H1 (cell line): ENCODE measurements at regions not wholly inside any gene's neighbourhood (a gene's known extent, or its start where the extent isn't known, plus 50 kb on each side); places are given as distances from the start of the nearest gene placed in this dataset.

Source experiments
- CTCF ChIA-PET: fragments of 300-600 bp; sonication (Branson Sonifier 250); formaldehyde crosslinking; loops from one replicate; lab custom pipeline; 2021; ENCODE audit not compliant: partially characterized antibody; lab: Charles Lee
- POLR2A ChIA-PET: fragments of 300-600 bp; sonication (Branson Sonifier 250); formaldehyde crosslinking; loops from one replicate; lab custom pipeline; 2021; ENCODE audit warnings: inconsistent platforms; ENCODE audit not compliant: partially characterized antibody; lab: Charles Lee
- DNase-seq, 2 experiments: peaks; one replicate each; pipeline versions ENCODE4 v3.0.0 to v3.0.0-alpha.2; 2010 to 2022; ENCODE audit warnings: low spot score in 2 of 2, low read depth in 1 of 2, mixed read lengths in 1 of 2
- FAIRE-seq: peaks from 2 replicates; lab custom pipeline; 2011; peaks lifted over from hg19 to GRCh38; lab: Jason Lieb, UNC
- H2AFZ ChIP-seq: 2 replicates; pipeline ENCODE4 v1.8.1; 2012; ENCODE audit warnings: low read length, inconsistent platforms
- H2AK5ac ChIP-seq: 2 replicates; pipeline ENCODE4 v1.6.1; 2013; ENCODE audit warnings: low read depth, low read length
- H2BK120ac ChIP-seq: replicated peaks from 2 replicates; pipeline ENCODE3; 2013; ENCODE audit warnings: low read depth, low read length, inconsistent platforms
- H2BK12ac ChIP-seq: 2 replicates; pipeline ENCODE4 v1.6.1; 2013; ENCODE audit warnings: low read depth, low read length
- H2BK15ac ChIP-seq: 2 replicates; pipeline ENCODE4 v1.6.1; 2013; ENCODE audit warnings: low read length
- H2BK20ac ChIP-seq: 2 replicates; pipeline ENCODE4 v1.6.1; 2013; ENCODE audit warnings: low read length
- H2BK5ac ChIP-seq: 2 replicates; pipeline ENCODE4 v1.6.1; 2013; ENCODE audit warnings: low read depth, low read length
- H3K14ac ChIP-seq: 2 replicates; pipeline ENCODE4 v1.6.1; 2013; ENCODE audit warnings: inconsistent platforms; ENCODE audit not compliant: insufficient read length
- H3K18ac ChIP-seq: 2 replicates; pipeline ENCODE4 v1.6.1; 2013; ENCODE audit warnings: low read length; ENCODE audit errors: extremely low read depth
- H3K23ac ChIP-seq: 2 replicates; pipeline ENCODE4 v1.6.1; 2013; ENCODE audit warnings: inconsistent platforms; ENCODE audit not compliant: insufficient read length
- H3K23me2 ChIP-seq: 2 replicates; pipeline ENCODE4 v1.6.1; 2013; ENCODE audit warnings: low read depth, low read length
- H3K27ac ChIP-seq: 2 replicates; pipeline ENCODE4 v1.6.1; 2011; ENCODE audit warnings: low read depth, low read length, inconsistent platforms
- H3K27me3 ChIP-seq, 4 experiments: replicated peaks in 1 of 4; 1 replicate in 1 of 4; 2 replicates in 3 of 4; pipeline versions ENCODE4 v1.6.1 to v1.8.1; 2011 to 2013; ENCODE audit warnings: low read length in 3 of 4, mild to moderate bottlenecking in 3 of 4, inconsistent platforms in 2 of 4, mixed read lengths in 2 of 4, moderate library complexity in 1 of 4; ENCODE audit not compliant: control insufficient read depth in 3 of 4, insufficient read depth in 3 of 4; ENCODE audit errors: extremely low read depth in 1 of 4
- H3K36me3 ChIP-seq, 4 experiments: 2 replicates each; pipeline versions ENCODE4 v1.6.1 to v1.8.1; 2011 to 2013; ENCODE audit warnings: mild to moderate bottlenecking in 4 of 4, low read length in 3 of 4, moderate library complexity in 2 of 4, control low read depth in 1 of 4, inconsistent platforms in 1 of 4; ENCODE audit not compliant: insufficient read depth in 4 of 4, control insufficient read depth in 2 of 4
- H3K4ac ChIP-seq: replicated peaks from 2 replicates; pipeline ENCODE3; 2013; ENCODE audit warnings: low read length, low read depth, mixed read lengths, inconsistent platforms; ENCODE audit not compliant: insufficient read length
- H3K4me1 ChIP-seq, 4 experiments: replicated peaks in 1 of 4; 1 replicate in 1 of 4; 2 replicates in 3 of 4; pipeline versions ENCODE4 v1.6.1 to v1.8.1; 2011 to 2013; ENCODE audit warnings: low read length in 3 of 4, inconsistent platforms in 2 of 4, mixed read lengths in 1 of 4; ENCODE audit not compliant: insufficient read depth in 4 of 4, control insufficient read depth in 3 of 4
- H3K4me2 ChIP-seq, 2 experiments: 2 replicates each; pipeline versions ENCODE4 v1.6.1 to v1.8.1; 2011 to 2013; ENCODE audit warnings: low read depth in 2 of 2, low read length in 2 of 2, control low read depth in 1 of 2, inconsistent platforms in 1 of 2, mild to moderate bottlenecking in 1 of 2; ENCODE audit not compliant: insufficient read depth in 1 of 2
- H3K4me3 ChIP-seq, 4 experiments: fragments of 200-600, 300-600 bp in 1 of 4; sonication (generic), shearing (Covaris generic), sonication (Bioruptor Twin) in 1 of 4; 2 replicates each; pipeline versions ENCODE4 v1.5.1 to v1.8.1; 2011 to 2016; ENCODE audit warnings: low read length in 4 of 4, low read depth in 3 of 4, control low read depth in 2 of 4, inconsistent platforms in 2 of 4, mild to moderate bottlenecking in 2 of 4, mixed read lengths in 1 of 4, moderate library complexity in 1 of 4; ENCODE audit not compliant: insufficient read depth in 2 of 4; ENCODE audit errors: extremely low read depth in 1 of 4
- H3K56ac ChIP-seq: replicated peaks from 2 replicates; pipeline ENCODE3; 2013; ENCODE audit warnings: low read depth, mild to moderate bottlenecking, mixed read lengths, low read length, inconsistent platforms; ENCODE audit not compliant: insufficient read length
- H3K79me1 ChIP-seq: 2 replicates; pipeline ENCODE4 v1.6.1; 2013; ENCODE audit warnings: low read depth, low read length, control low read depth
- H3K79me2 ChIP-seq, 2 experiments: 2 replicates each; pipeline versions ENCODE4 v1.6.1 to v1.8.1; 2012 to 2013; ENCODE audit warnings: low read length in 2 of 2, mild to moderate bottlenecking in 2 of 2, inconsistent platforms in 1 of 2; ENCODE audit not compliant: insufficient read depth in 2 of 2, control insufficient read depth in 1 of 2
- H3K9ac ChIP-seq, 4 experiments: replicated peaks in 1 of 4; 1 replicate in 1 of 4; 2 replicates in 3 of 4; pipeline versions ENCODE4 v1.6.1 to v1.8.1; 2011 to 2013; ENCODE audit warnings: low read depth in 3 of 4, low read length in 3 of 4, control low read depth in 2 of 4, mild to moderate bottlenecking in 2 of 4, moderate library complexity in 2 of 4, inconsistent platforms in 1 of 4; ENCODE audit errors: extremely low read depth in 1 of 4
- H3K9me3 ChIP-seq, 2 experiments: 2 replicates each; pipeline versions ENCODE4 v1.6.1 to v1.8.1; 2012 to 2013; ENCODE audit warnings: mild to moderate bottlenecking in 2 of 2, moderate library complexity in 2 of 2, control low read depth in 1 of 2, inconsistent platforms in 1 of 2, low read depth in 1 of 2, low read length in 1 of 2, mixed read lengths in 1 of 2; ENCODE audit not compliant: insufficient read depth in 2 of 2
- H4K20me1 ChIP-seq, 2 experiments: replicated peaks in 1 of 2; 2 replicates each; pipeline versions ENCODE3 to v1.8.1; 2011 to 2013; ENCODE audit warnings: inconsistent platforms in 2 of 2, low read length in 2 of 2, mild to moderate bottlenecking in 1 of 2; ENCODE audit not compliant: insufficient read depth in 2 of 2, control insufficient read depth in 1 of 2
- H4K5ac ChIP-seq: 2 replicates; pipeline ENCODE4 v1.6.1; 2013; ENCODE audit warnings: low read length, low read depth, mixed read lengths, inconsistent platforms; ENCODE audit not compliant: insufficient read length
- H4K8ac ChIP-seq: 2 replicates; pipeline ENCODE4 v1.8.0; 2013; ENCODE audit warnings: mild to moderate bottlenecking, moderate library complexity, low read length, inconsistent platforms; ENCODE audit not compliant: insufficient read depth; ENCODE audit errors: extremely low read depth
- H4K91ac ChIP-seq: replicated peaks from 2 replicates; pipeline ENCODE3; 2013; ENCODE audit warnings: low read length, mixed read lengths, inconsistent platforms; ENCODE audit not compliant: insufficient read length
- BCL11A ChIP-seq, 2 experiments: IDR thresholded peaks; one replicate each; pipeline ENCODE4 v1.6.1; 2011; ENCODE audit warnings: low read depth in 2 of 2, low read length in 2 of 2, mild to moderate bottlenecking in 2 of 2
- CHD1 ChIP-seq: IDR thresholded peaks from 2 replicates; pipeline ENCODE4 v1.6.1; 2012; ENCODE audit warnings: low read depth, low read length, improper control_type of control experiment
- CREB1 ChIP-seq: IDR thresholded peaks from 2 replicates; pipeline ENCODE4 v1.6.1; 2012; ENCODE audit warnings: inconsistent platforms
- WGBS, 2 experiments: shearing (Covaris generic) in 1 of 2; methylation state at CpG; one replicate each; pipeline versions ENCODE4 v1.1.6 to v1.1.7; 2013 to 2015; ENCODE audit warnings: low lambda C conversion rate in 2 of 2, mixed read lengths in 2 of 2, inconsistent platforms in 1 of 2, low coverage in 1 of 2, missing lambda C conversion rate in 1 of 2; ENCODE audit not compliant: insufficient replicate concordance in 2 of 2, insufficient coverage in 1 of 2, insufficient read length in 1 of 2; ENCODE audit errors: extremely low coverage in 1 of 2, missing lambda C conversion rate in 1 of 2; 5-methylcytosine and 5-hydroxymethylcytosine counted together
- TF ChIP-seq, protein P1 (sequence below): IDR thresholded peaks from 2 replicates; pipeline ENCODE4 v1.6.1; 2011; ENCODE audit warnings: low read depth, mild to moderate bottlenecking, low read length; ENCODE audit not compliant: insufficient read depth

DNA sequence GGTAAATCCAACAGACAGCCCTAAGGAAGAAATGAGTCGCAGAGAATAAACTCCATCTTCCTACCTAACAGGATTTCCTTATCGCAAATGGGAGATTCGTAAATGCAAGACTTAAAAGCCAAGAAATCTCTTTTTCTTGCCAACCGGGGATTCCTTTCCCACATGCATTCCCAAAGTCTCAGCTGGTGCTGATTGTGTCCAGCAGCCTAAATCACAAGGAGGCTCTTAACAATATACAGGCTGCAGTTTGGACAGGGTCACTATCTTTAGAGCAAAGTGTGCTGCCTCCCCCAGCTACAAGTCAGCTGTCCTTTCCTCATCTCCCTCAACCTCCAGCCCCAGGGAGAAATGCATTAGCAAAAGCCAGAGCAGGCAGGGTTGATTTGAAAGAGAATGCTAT, 189.8 kb upstream of the PLXNA2 start:
- ChIA-PET CTCF (interaction anchor here (0.8 to 2.7 kb wide), 5 partner anchors 14 to 219 kb away, joined by 3 to 7 read pairs (median 4); no protein-coding TSS in a partner anchor), POLR2A (no interaction called here)
- no peak overlapping the region for H4K5ac ChIP-seq
- no peaks in the 10 kb centered on the region for H3K23me2 ChIP-seq
- no peak overlapping the region for H2BK15ac ChIP-seq
- H3K14ac ChIP-seq: no peak overlapping the region
- no peaks in the 10 kb centered on the region for H3K36me3 ChIP-seq
- H3K4me3 ChIP-seq: no peak overlapping the region
- H3K27ac ChIP-seq: no peak overlapping the region
- no peak overlapping the region for H3K18ac ChIP-seq
- no peak overlapping the region for H2BK5ac ChIP-seq
- H2AK5ac ChIP-seq: no peak overlapping the region
- H3K4me2 ChIP-seq: no peak overlapping the region
- no peak overlapping the region for H3K9ac ChIP-seq
- DNase-seq (no peak), FAIRE-seq (no peak)
- H4K8ac ChIP-seq: no peak overlapping the region
- no peak overlapping the region for H3K4ac ChIP-seq
- H4K91ac ChIP-seq: no peak overlapping the region
- no peaks in the 10 kb centered on the region for H3K79me2 ChIP-seq
- WGBS, 2 experiments: 85% methylated on average over 4 of the region's 4 CpGs; no CpG with 5 or more reads in 1 of the 2 experiments
- no peaks in the 10 kb centered on the region for H4K20me1 ChIP-seq
- no peak overlapping the region for H3K23ac ChIP-seq
- peaks cover 2 to 8% (median 4%) of the 10 kb centered on the region in 4 experiments; a peak in 4 of 7 replicates for H3K4me1 ChIP-seq
- H2BK12ac ChIP-seq: no peak overlapping the region
- no peaks in the 10 kb centered on the region for H3K9me3 ChIP-seq
- no peaks in the 10 kb centered on the region for H3K79me1 ChIP-seq
- no peak overlapping the region for H3K56ac ChIP-seq
- H2BK20ac ChIP-seq: no peak overlapping the region
- no peak overlapping the region for H2BK120ac ChIP-seq
- no peaks in the 10 kb centered on the region for H3K27me3 ChIP-seq
- no peak overlapping the region for H2AFZ ChIP-seq
- TF ChIP-seq, protein P1, sequence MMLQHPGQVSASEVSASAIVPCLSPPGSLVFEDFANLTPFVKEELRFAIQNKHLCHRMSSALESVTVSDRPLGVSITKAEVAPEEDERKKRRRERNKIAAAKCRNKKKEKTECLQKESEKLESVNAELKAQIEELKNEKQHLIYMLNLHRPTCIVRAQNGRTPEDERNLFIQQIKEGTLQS: no peak
- TF ChIP-seq CHD1 (no peak), CREB1 (no peak), BCL11A (IDR thresholded peaks at IDR 0.05; ENCODE audit: low read depth in 2 of 2, low read length in 2 of 2) (no peak)
